SK-N-SH (cell line): ENCODE measurements at regions not wholly inside any gene's neighbourhood (a gene's known extent, or its start where the extent isn't known, plus 50 kb on each side); places are given as distances from the start of the nearest gene placed in this dataset.

Experiments used
- CTCF ChIA-PET: fragments of 300-600, 350-600 bp; formaldehyde crosslinking; extraction: SDS; loops from one replicate; lab custom pipeline; 2021; lab: Yijun Ruan, JAX
- POLR2A ChIA-PET: fragments of 350-600 bp; sonication (Branson Sonifier 250); formaldehyde crosslinking; extraction: SDS; loops from one replicate; lab custom pipeline; 2020; ENCODE audit warnings: antibody characterized with exemption, inconsistent platforms; lab: Yijun Ruan, JAX
- DNase-seq: peaks from one replicate; pipeline ENCODE4 v3.0.0; 2012
- H2AFZ ChIP-seq: fragments of 200-600 bp; sonication (generic); 2 replicates; pipeline ENCODE4 v1.8.1; 2016; ENCODE audit warnings: antibody characterized with exemption, mild to moderate bottlenecking, low read depth
- H3F3A ChIP-seq: fragments of 200-600 bp; sonication (generic); replicated peaks from 2 replicates; pipeline ENCODE3; 2016; ENCODE audit warnings: antibody characterized with exemption, mild to moderate bottlenecking; ENCODE audit not compliant: insufficient read depth
- H3K27ac ChIP-seq, 2 experiments: fragments of 200-500 bp in 1 of 2; fragments of 200-600 bp in 1 of 2; sonication (Bioruptor generic) in 1 of 2; sonication (generic), shearing (Covaris generic) in 1 of 2; 2 replicates each; pipeline versions ENCODE4 v1.5.1 to v1.6.1; 2014 to 2016; ENCODE audit warnings: low read depth in 2 of 2, inconsistent platforms in 1 of 2, low read length in 1 of 2, mild to moderate bottlenecking in 1 of 2, mixed read lengths in 1 of 2
- H3K27me3 ChIP-seq: fragments of 200-600 bp; sonication (generic), shearing (Covaris generic); 2 replicates; pipeline ENCODE4 v1.6.1; 2016; ENCODE audit warnings: mixed run types; ENCODE audit not compliant: insufficient read depth
- H3K36me3 ChIP-seq, 2 experiments: fragments of 200-500 bp in 1 of 2; fragments of 200-600 bp in 1 of 2; sonication (Bioruptor generic) in 1 of 2; sonication (generic) in 1 of 2; replicated peaks in 1 of 2; 2 replicates each; pipeline versions ENCODE3 to v1.5.1; 2014 to 2016; ENCODE audit warnings: low read length in 1 of 2, mild to moderate bottlenecking in 1 of 2; ENCODE audit not compliant: insufficient read depth in 2 of 2, control insufficient read depth in 1 of 2
- H3K4me1 ChIP-seq, 2 experiments: fragments of 200-500 bp in 1 of 2; fragments of 200-600 bp in 1 of 2; sonication (Bioruptor generic) in 1 of 2; sonication (generic), shearing (Covaris generic) in 1 of 2; 2 replicates each; pipeline versions ENCODE4 v1.5.1 to v1.6.1; 2014 to 2016; ENCODE audit warnings: low read depth in 1 of 2, low read length in 1 of 2, mixed run types in 1 of 2; ENCODE audit not compliant: insufficient read depth in 2 of 2, control insufficient read depth in 1 of 2
- H3K4me2 ChIP-seq: fragments of 200-600 bp; sonication (generic), shearing (Covaris generic); 2 replicates; pipeline ENCODE4 v1.6.1; 2017; ENCODE audit warnings: mixed run types
- H3K4me3 ChIP-seq, 2 experiments: fragments of 200-500 bp in 1 of 2; fragments of 200-600 bp in 1 of 2; sonication (Bioruptor generic) in 1 of 2; sonication (generic), shearing (Covaris generic) in 1 of 2; 2 replicates each; pipeline versions ENCODE4 v1.5.1 to v1.8.1; 2014 to 2016; ENCODE audit warnings: low read depth in 2 of 2, inconsistent platforms in 1 of 2, low read length in 1 of 2, mild to moderate bottlenecking in 1 of 2, mixed read lengths in 1 of 2, moderate library complexity in 1 of 2
- H3K79me2 ChIP-seq: fragments of 200-600 bp; sonication (generic); 2 replicates; pipeline ENCODE4 v1.8.1; 2017; ENCODE audit warnings: mild to moderate bottlenecking; ENCODE audit not compliant: insufficient read depth
- H3K9ac ChIP-seq: fragments of 200-600 bp; sonication (generic); 2 replicates; pipeline ENCODE4 v1.6.1; 2017; ENCODE audit warnings: mixed run types
- H3K9me2 ChIP-seq: fragments of 200-600 bp; sonication (generic); 2 replicates; pipeline ENCODE4 v1.6.1; 2017; ENCODE audit warnings: mixed run types
- H3K9me3 ChIP-seq: fragments of 200-600 bp; sonication (generic); 2 replicates; pipeline ENCODE4 v1.6.1; 2017; ENCODE audit warnings: mixed run types, mild to moderate bottlenecking, moderate library complexity
- H4K20me1 ChIP-seq: fragments of 200-600 bp; sonication (generic); 2 replicates; pipeline ENCODE4 v1.6.1; 2017; ENCODE audit warnings: mild to moderate bottlenecking, mixed run types; ENCODE audit not compliant: insufficient read depth
- FOXJ3 ChIP-seq: sonication (generic); formaldehyde crosslinking; IDR thresholded peaks from 2 replicates; pipeline ENCODE4 v1.5.1; 2020; ENCODE audit warnings: mild to moderate bottlenecking, missing genetic modification reagents
- FOXM1 ChIP-seq: IDR thresholded peaks from 2 replicates; pipeline ENCODE4 v1.4.0; 2012; ENCODE audit warnings: low read depth, mild to moderate bottlenecking
- GABPA ChIP-seq: IDR thresholded peaks from 2 replicates; pipeline ENCODE4 v1.4.0; 2012; ENCODE audit warnings: low read depth, mild to moderate bottlenecking
- GATA2 ChIP-seq: sonication (generic); formaldehyde crosslinking; IDR thresholded peaks from 2 replicates; pipeline ENCODE4 v1.5.0; 2020; ENCODE audit warnings: mild to moderate bottlenecking, missing genetic modification reagents
- JUND ChIP-seq: IDR thresholded peaks from 2 replicates; pipeline ENCODE4 v1.4.0; 2012
- MEF2A ChIP-seq: IDR thresholded peaks from 2 replicates; pipeline ENCODE4 v1.4.0; 2012; ENCODE audit warnings: low read depth, borderline replicate concordance
- MXI1 ChIP-seq: IDR thresholded peaks from 2 replicates; pipeline ENCODE4 v1.6.1; 2012; ENCODE audit warnings: mild to moderate bottlenecking, low read depth, low read length, improper control_type of control experiment
- NRF1 ChIP-seq: IDR thresholded peaks from 2 replicates; pipeline ENCODE4 v1.6.1; 2012; ENCODE audit warnings: low read depth, mild to moderate bottlenecking, low read length
- POLR2AphosphoS5 ChIP-seq: IDR thresholded peaks from 2 replicates; pipeline ENCODE4 v1.6.1; 2012; ENCODE audit warnings: low read depth, low read length
- RAD21 ChIP-seq: IDR thresholded peaks from 2 replicates; pipeline ENCODE4 v1.6.1; 2012; ENCODE audit warnings: mild to moderate bottlenecking, low read length
- RFX5 ChIP-seq: IDR thresholded peaks from 2 replicates; pipeline ENCODE4 v1.6.1; 2012; ENCODE audit warnings: mild to moderate bottlenecking, improper control_type of control experiment, low read length
- RXRA ChIP-seq: IDR thresholded peaks from 2 replicates; pipeline ENCODE4 v1.4.0; 2012; ENCODE audit warnings: low read depth, mild to moderate bottlenecking, borderline replicate concordance
- SMC3 ChIP-seq: IDR thresholded peaks from 2 replicates; pipeline ENCODE4 v1.6.1; 2012; ENCODE audit warnings: low read depth, low read length, improper control_type of control experiment
- TAF1 ChIP-seq: IDR thresholded peaks from 2 replicates; pipeline ENCODE4 v1.6.1; 2012; ENCODE audit warnings: low read depth, mild to moderate bottlenecking, low read length, moderate library complexity, borderline replicate concordance
- TCF12 ChIP-seq: IDR thresholded peaks from 2 replicates; pipeline ENCODE4 v1.4.0; 2012
- YY1 ChIP-seq: IDR thresholded peaks from 2 replicates; pipeline ENCODE4 v1.4.0; 2012; ENCODE audit warnings: low read depth, mild to moderate bottlenecking
- WGBS: methylation state at CpG from one replicate; pipeline ENCODE4 v1.1.6; 2017; ENCODE audit warnings: low lambda C conversion rate; 5-methylcytosine and 5-hydroxymethylcytosine counted together
- TF ChIP-seq, protein P1 (sequence below): fragments of 150-350 bp; IDR thresholded peaks from 2 replicates; pipeline ENCODE4 v1.6.1; 2016; ENCODE audit warnings: mild to moderate bottlenecking, low read depth, low read length
- TF ChIP-seq, protein P2 (sequence below): IDR thresholded peaks from 2 replicates; pipeline ENCODE4; 2012
- TF ChIP-seq, protein P3 (sequence below): fragments of 200-600 bp; sonication (generic); IDR thresholded peaks from 2 replicates; pipeline ENCODE4 v1.6.1; 2017; ENCODE audit warnings: antibody characterized with exemption, mild to moderate bottlenecking, moderate library complexity

DNA sequence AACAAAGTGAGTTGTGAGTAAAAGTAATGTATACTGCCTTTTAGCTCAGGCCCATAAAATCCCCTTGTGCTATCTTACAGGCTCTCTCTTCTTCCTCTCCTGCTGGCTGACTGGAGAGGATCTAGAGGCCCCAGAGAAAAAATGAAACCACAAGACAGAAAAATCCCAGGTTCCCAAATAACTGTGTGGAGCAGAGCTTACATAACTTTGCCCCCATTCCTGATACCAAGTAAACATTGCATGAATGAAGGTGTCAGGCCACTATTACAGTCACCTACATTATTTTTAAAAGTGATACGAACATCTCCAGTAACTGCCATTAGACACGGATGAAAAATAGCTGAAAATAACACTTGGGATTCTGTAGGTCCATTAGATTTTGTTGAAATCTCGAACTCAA is 386.0 kb upstream of the NR5A2 start:
- no peak for DNase-seq
- no peak overlapping the region for H3K4me2 ChIP-seq
- H3K27ac ChIP-seq: no peak overlapping the region
- TF ChIP-seq POLR2AphosphoS5 (no peak), SMC3 (no peak), RAD21 (no peak), TAF1 (no peak), MXI1 (no peak), YY1 (no peak), MEF2A (no peak), GATA2 (CRISPR knock-in tag) (no peak), FOXM1 (no peak), RXRA (no peak), JUND (no peak), NRF1 (no peak), TCF12 (no peak)
- TF ChIP-seq, protein P1, sequence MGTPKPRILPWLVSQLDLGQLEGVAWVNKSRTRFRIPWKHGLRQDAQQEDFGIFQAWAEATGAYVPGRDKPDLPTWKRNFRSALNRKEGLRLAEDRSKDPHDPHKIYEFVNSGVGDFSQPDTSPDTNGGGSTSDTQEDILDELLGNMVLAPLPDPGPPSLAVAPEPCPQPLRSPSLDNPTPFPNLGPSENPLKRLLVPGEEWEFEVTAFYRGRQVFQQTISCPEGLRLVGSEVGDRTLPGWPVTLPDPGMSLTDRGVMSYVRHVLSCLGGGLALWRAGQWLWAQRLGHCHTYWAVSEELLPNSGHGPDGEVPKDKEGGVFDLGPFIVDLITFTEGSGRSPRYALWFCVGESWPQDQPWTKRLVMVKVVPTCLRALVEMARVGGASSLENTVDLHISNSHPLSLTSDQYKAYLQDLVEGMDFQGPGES: no peak
- TF ChIP-seq, protein P2, sequence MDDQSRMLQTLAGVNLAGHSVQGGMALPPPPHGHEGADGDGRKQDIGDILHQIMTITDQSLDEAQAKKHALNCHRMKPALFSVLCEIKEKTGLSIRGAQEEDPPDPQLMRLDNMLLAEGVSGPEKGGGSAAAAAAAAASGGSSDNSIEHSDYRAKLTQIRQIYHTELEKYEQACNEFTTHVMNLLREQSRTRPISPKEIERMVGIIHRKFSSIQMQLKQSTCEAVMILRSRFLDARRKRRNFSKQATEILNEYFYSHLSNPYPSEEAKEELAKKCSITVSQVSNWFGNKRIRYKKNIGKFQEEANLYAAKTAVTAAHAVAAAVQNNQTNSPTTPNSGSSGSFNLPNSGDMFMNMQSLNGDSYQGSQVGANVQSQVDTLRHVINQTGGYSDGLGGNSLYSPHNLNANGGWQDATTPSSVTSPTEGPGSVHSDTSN: no peak
- TF ChIP-seq, all 33 proteins: peak for 0
- Histone ChIP-seq H4K20me1 (no peaks in the 10 kb centered on the region), H3K9me3 (no peaks in the 10 kb centered on the region), H2AFZ (no peak overlapping the region), H3K79me2 (no peaks in the 10 kb centered on the region), H3K4me3 (no peak overlapping the region), H3K27me3 (no peaks in the 10 kb centered on the region), H3F3A (no peaks in the 10 kb centered on the region), H3K9ac (no peak overlapping the region), H3K36me3 (no peaks in the 10 kb centered on the region), H3K9me2 (no peaks in the 10 kb centered on the region), H3K4me1 (no peaks in the 10 kb centered on the region)
- 33% methylated on average over 3 of the region's 3 CpGs for WGBS
- ChIA-PET POLR2A (no interaction called here), CTCF (no interaction called here)

DNA sequence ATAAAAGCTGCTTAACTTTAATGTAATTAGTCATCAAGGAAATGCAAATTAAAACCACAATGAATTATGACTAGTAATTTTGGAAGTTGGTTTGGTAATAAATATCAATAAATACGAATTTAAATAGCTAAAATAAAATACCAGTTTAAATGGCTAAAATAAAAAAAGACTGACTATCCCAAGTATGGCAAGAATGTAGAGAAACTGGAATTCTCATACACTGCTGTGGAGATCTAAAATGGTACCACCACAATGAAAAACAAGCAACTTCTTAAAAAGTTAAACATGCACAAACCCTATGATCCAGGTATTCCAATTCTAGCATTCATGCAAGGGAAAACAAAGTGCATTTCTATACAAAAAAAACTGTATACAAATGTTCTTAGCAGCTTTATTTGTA is 382.6 kb upstream of the NR5A2 start:
- no peaks in the 10 kb centered on the region for H3K9me2 ChIP-seq
- H3K9me3 ChIP-seq: no peaks in the 10 kb centered on the region
- no peak overlapping the region for H3K27ac ChIP-seq
- H3K4me1 ChIP-seq: no peaks in the 10 kb centered on the region; a peak in 1 of 4 replicates
- H3K4me3 ChIP-seq: no peak overlapping the region
- H3K9ac ChIP-seq: no peak overlapping the region
- TF ChIP-seq TCF12 (no peak), POLR2AphosphoS5 (no peak), RAD21 (no peak), RFX5 (no peak), GABPA (no peak), FOXJ3 (CRISPR knock-in tag) (no peak), GATA2 (CRISPR knock-in tag) (no peak), RXRA (no peak)
- TF ChIP-seq, protein P3, sequence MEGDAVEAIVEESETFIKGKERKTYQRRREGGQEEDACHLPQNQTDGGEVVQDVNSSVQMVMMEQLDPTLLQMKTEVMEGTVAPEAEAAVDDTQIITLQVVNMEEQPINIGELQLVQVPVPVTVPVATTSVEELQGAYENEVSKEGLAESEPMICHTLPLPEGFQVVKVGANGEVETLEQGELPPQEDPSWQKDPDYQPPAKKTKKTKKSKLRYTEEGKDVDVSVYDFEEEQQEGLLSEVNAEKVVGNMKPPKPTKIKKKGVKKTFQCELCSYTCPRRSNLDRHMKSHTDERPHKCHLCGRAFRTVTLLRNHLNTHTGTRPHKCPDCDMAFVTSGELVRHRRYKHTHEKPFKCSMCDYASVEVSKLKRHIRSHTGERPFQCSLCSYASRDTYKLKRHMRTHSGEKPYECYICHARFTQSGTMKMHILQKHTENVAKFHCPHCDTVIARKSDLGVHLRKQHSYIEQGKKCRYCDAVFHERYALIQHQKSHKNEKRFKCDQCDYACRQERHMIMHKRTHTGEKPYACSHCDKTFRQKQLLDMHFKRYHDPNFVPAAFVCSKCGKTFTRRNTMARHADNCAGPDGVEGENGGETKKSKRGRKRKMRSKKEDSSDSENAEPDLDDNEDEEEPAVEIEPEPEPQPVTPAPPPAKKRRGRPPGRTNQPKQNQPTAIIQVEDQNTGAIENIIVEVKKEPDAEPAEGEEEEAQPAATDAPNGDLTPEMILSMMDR: no peak
- TF ChIP-seq, protein P1: no peak
- no peak for DNase-seq
- no peaks in the 10 kb centered on the region for H3K36me3 ChIP-seq
- H4K20me1 ChIP-seq: no peaks in the 10 kb centered on the region
- no peaks in the 10 kb centered on the region for H3F3A ChIP-seq
- 8% methylated on average over 1 of the region's 1 CpG for WGBS
- POLR2A ChIA-PET: no interaction called here
- no peak overlapping the region for H2AFZ ChIP-seq
- CTCF ChIA-PET: interaction anchor here (0.6 to 1.6 kb wide), 3 partner anchors 19 to 40 kb away, joined by 3 to 4 read pairs (median 3); no protein-coding TSS in a partner anchor
- no peak overlapping the region for H3K4me2 ChIP-seq
- H3K27me3 ChIP-seq: no peaks in the 10 kb centered on the region
- H3K79me2 ChIP-seq: no peaks in the 10 kb centered on the region
